Erythroblast (primary cell): ENCODE measurements at regions not wholly inside any gene's neighbourhood (a gene's known extent, or its start where the extent isn't known, plus 50 kb on each side); places are given as distances from the start of the nearest gene placed in this dataset.

Experiments used
- GATA1 ChIP-seq: IDR thresholded peaks from 2 replicates; pipeline ENCODE4 v1.6.1; 2011; ENCODE audit warnings: low read depth, mild to moderate bottlenecking, control low read depth, low read length, moderate library complexity
- POLR2A ChIP-seq: IDR thresholded peaks from 2 replicates; pipeline ENCODE4 v1.6.1; 2011; ENCODE audit warnings: mild to moderate bottlenecking, low read length

DNA sequence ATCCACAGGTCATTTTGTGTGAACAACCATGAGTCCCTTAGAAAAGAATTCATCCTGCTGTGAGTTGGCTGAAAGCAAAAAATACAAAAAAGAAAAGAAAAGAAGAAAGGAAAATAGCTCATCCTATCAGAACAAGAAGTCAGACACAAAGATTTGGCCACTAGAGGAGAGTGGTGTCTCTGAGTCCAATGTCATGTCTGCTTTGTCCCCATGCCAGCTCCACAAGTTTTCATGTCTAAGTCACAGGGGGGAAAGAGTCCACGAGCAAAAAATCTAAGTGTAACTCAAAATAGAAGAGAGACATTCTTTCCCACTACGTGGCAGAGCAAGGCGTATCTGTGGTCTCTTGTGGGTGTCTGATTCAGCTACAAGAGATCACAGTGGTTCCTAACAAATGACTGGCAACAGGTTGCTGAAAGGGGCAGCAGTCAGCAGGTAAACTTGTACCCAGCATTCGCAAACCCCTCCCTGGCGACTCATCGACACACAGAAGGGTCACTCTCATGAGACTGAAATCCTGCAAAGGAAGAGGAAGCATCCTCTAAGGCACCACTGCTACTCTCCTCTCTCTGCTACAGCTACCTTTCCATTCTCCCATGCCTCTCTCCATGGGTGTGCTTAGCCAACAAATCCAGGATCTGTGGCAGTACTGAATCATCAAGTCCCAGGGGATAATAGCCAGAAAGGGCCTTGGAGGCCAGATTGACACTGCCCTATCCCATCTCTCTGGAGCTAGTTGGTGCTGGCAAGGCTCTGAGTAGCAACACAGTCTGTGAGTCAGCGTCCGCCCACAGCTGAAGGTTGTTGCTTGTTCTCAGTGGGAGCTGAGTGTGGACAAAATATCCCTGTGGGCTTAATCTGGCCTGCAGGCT lies 123.0 kb upstream of the SLC39A10 start:
- TF ChIP-seq POLR2A (no peak), GATA1 (no peak)
